GM13976 (cell line): ENCODE measurements at regions not wholly inside any gene's neighbourhood (a gene's known extent, or its start where the extent isn't known, plus 50 kb on each side); places are given as distances from the start of the nearest gene placed in this dataset.
"Not testable (repeated sequence)": the region's sequence is repeated elsewhere in the genome, so short reads cannot be mapped to it uniquely, and the experiment has no call there.

ENCODE experiments used
- DNase-seq: peaks from one replicate; pipeline ENCODE4 v3.0.0; 2012; ENCODE audit warnings: low spot score
- CTCF ChIP-seq: IDR thresholded peaks from 2 replicates; pipeline ENCODE4 v1.5.1; 2012; ENCODE audit warnings: borderline replicate concordance, mild to moderate bottlenecking; ENCODE audit not compliant: insufficient read depth; ENCODE audit errors: extremely low read depth, missing control alignments, control extremely low read depth
- in situ Hi-C: fragments of 300-500 bp; cut with MboI; formaldehyde crosslinking; loops from one replicate; pipeline ENCODE4 v1.12.0; 2022; ENCODE audit warnings: low sequenced_read_pairs, mixed read lengths, inconsistent platforms; ENCODE audit not compliant: unreplicated experiment

GRCh38 chrX:2568125-2568524 is 67.3 kb upstream of the DHRSX start:
- no peak for DNase-seq
- in situ Hi-C loops, result no loop called here
- no peak for TF ChIP-seq CTCF

- DNase-seq, result no peak
- in situ Hi-C loops, result no loop called here
- TF ChIP-seq CTCF, result no peak
Observed at GRCh38 chrX:2566055-2566454, 65.3 kb upstream of the DHRSX start.

GRCh38 chrX:2561456-2561855 is 60.7 kb upstream of the DHRSX start:
- DNase-seq, result no peak
- in situ Hi-C loops, result no loop called here
- no peak for TF ChIP-seq CTCF

GRCh38 chrX:2559124-2559523 is 58.3 kb upstream of the DHRSX start:
- no peak for TF ChIP-seq CTCF
- in situ Hi-C loops, result no loop called here
- DNase-seq, result no peak

- no peak for DNase-seq
- in situ Hi-C loops, result no loop called here
- TF ChIP-seq CTCF, result no peak
Observed at GRCh38 chrX:2554891-2555290, 54.1 kb upstream of the DHRSX start.

- in situ Hi-C loops, DNase-seq: not testable (repeated sequence)
Observed at GRCh38 chrX:2554066-2554465, 53.3 kb upstream of the DHRSX start.

GRCh38 chrX:2552621-2553201 is 51.9 kb upstream of the DHRSX start:
- in situ Hi-C loops, result no loop called here
- TF ChIP-seq CTCF, result no peak
- DNase-seq, result no peak
